Liver (tissue), 8 donors: ENCODE measurements at regions not wholly inside any gene's neighbourhood (a gene's known extent, or its start where the extent isn't known, plus 50 kb on each side); places are given as distances from the start of the nearest gene placed in this dataset.

Experiments used
- DNase-seq: peaks from one replicate; pipeline ENCODE4 v3.0.0-alpha.2; 2017; ENCODE audit warnings: low spot score
- H3K27ac ChIP-seq, 2 donors: one replicate each; pipeline ENCODE4 v1.7.0; 2013; ENCODE audit warnings: inconsistent platforms in 2 of 2, low read length in 2 of 2, control low read depth in 1 of 2, low read depth in 1 of 2, mild to moderate bottlenecking in 1 of 2
- H3K27me3 ChIP-seq, 4 donors: one replicate each; pipeline versions ENCODE4 v1.6.1 to v1.7.0; 2013; ENCODE audit warnings: low read length in 3 of 4, inconsistent platforms in 1 of 4, mild to moderate bottlenecking in 1 of 4, moderate library complexity in 1 of 4; ENCODE audit not compliant: control insufficient read depth in 4 of 4, insufficient read depth in 4 of 4
- H3K36me3 ChIP-seq, 4 donors: one replicate each; pipeline versions ENCODE4 v1.6.1 to v1.7.0; 2013; ENCODE audit warnings: low read length in 3 of 4, mild to moderate bottlenecking in 3 of 4, low read depth in 1 of 4, moderate library complexity in 1 of 4; ENCODE audit not compliant: control insufficient read depth in 4 of 4, insufficient read depth in 3 of 4
- H3K4me1 ChIP-seq, 4 donors: one replicate each; pipeline versions ENCODE4 v1.6.1 to v1.7.0; 2013; ENCODE audit warnings: low read length in 3 of 4, mild to moderate bottlenecking in 3 of 4, moderate library complexity in 1 of 4; ENCODE audit not compliant: control insufficient read depth in 4 of 4, insufficient read depth in 4 of 4
- H3K4me3 ChIP-seq, 3 donors: one replicate each; pipeline versions ENCODE4 v1.6.1 to v1.7.0; 2013; ENCODE audit warnings: low read length in 3 of 3, control low read depth in 1 of 3, low read depth in 1 of 3, mild to moderate bottlenecking in 1 of 3
- H3K9ac ChIP-seq, 2 donors: one replicate each; pipeline ENCODE4 v1.7.0; 2013; ENCODE audit warnings: low read length in 2 of 2, mild to moderate bottlenecking in 2 of 2, moderate library complexity in 2 of 2, control low read depth in 1 of 2, low read depth in 1 of 2
- H3K9me3 ChIP-seq, 4 donors: one replicate each; pipeline versions ENCODE4 v1.6.1 to v1.7.0; 2013; ENCODE audit warnings: low read length in 3 of 4; ENCODE audit not compliant: control insufficient read depth in 4 of 4
- EGR1 ChIP-seq, 2 donors: IDR thresholded peaks; 2 replicates each; pipeline ENCODE4 v1.6.1; 2016 to 2018; ENCODE audit warnings: antibody characterized with exemption in 2 of 2, low read depth in 2 of 2
- FOXA1 ChIP-seq: IDR thresholded peaks from 2 replicates; pipeline ENCODE4 v1.6.1; 2016; ENCODE audit warnings: antibody characterized with exemption
- FOXA2 ChIP-seq: IDR thresholded peaks from 2 replicates; pipeline ENCODE4 v1.6.1; 2016; ENCODE audit warnings: antibody characterized with exemption
- GABPA ChIP-seq, 2 donors: IDR thresholded peaks in 1 of 2; conservative IDR thresholded peaks in 1 of 2; 2 replicates each; pipeline ENCODE4 v1.6.1; 2016; ENCODE audit warnings: antibody characterized with exemption in 2 of 2, mild to moderate bottlenecking in 1 of 2, moderate library complexity in 1 of 2
- HNF4A ChIP-seq, 2 donors: conservative IDR thresholded peaks; 2 replicates each; pipeline ENCODE4 v1.6.1; 2016; ENCODE audit warnings: antibody characterized with exemption in 2 of 2, mild to moderate bottlenecking in 2 of 2
- HNF4G ChIP-seq: IDR thresholded peaks from 2 replicates; pipeline ENCODE4 v1.6.1; 2016; ENCODE audit warnings: antibody characterized with exemption
- JUND ChIP-seq, 2 donors: IDR thresholded peaks; 2 replicates each; pipeline ENCODE4 v1.6.1; 2016; ENCODE audit warnings: antibody characterized with exemption in 2 of 2
- NR2F2 ChIP-seq: IDR thresholded peaks from 2 replicates; pipeline ENCODE4 v1.6.1; 2016; ENCODE audit warnings: antibody characterized with exemption
- RAD21 ChIP-seq, 2 donors: IDR thresholded peaks; 2 replicates each; pipeline ENCODE4 v1.6.1; 2016; ENCODE audit warnings: antibody characterized with exemption in 2 of 2, mild to moderate bottlenecking in 2 of 2
- RXRA ChIP-seq, 2 donors: IDR thresholded peaks; 2 replicates each; pipeline ENCODE4 v1.6.1; 2017 to 2018; ENCODE audit warnings: antibody characterized with exemption in 2 of 2, mild to moderate bottlenecking in 1 of 2
- SP1 ChIP-seq: IDR thresholded peaks from 2 replicates; pipeline ENCODE4 v1.6.1; 2018; ENCODE audit warnings: antibody characterized with exemption, mild to moderate bottlenecking
- YY1 ChIP-seq: IDR thresholded peaks from 2 replicates; pipeline ENCODE4 v1.6.1; 2016; ENCODE audit warnings: antibody characterized with exemption, mild to moderate bottlenecking
- WGBS: extraction: QIAGEN DNeasy Blood & Tissue Kit; methylation state at CpG from one replicate; pipeline ENCODE4 v1.1.7; 2013; 5-methylcytosine and 5-hydroxymethylcytosine counted together
- TF ChIP-seq, protein P1 (sequence below): IDR thresholded peaks from 2 replicates; pipeline ENCODE4 v1.6.1; 2016; ENCODE audit warnings: antibody characterized with exemption
- TF ChIP-seq, protein P2 (sequence below): fragments of 150-350 bp; IDR thresholded peaks from 2 replicates; pipeline ENCODE4 v1.5.1; 2017; ENCODE audit warnings: improper control_type of control experiment, low read depth, low read length; ENCODE audit not compliant: missing input control
- TF ChIP-seq, protein P3 (sequence below): IDR thresholded peaks from 2 replicates; pipeline ENCODE4 v1.6.1; 2016; ENCODE audit warnings: antibody characterized with exemption
- TF ChIP-seq, protein P4 (sequence below): IDR thresholded peaks from 2 replicates; pipeline ENCODE4 v1.6.1; 2016; ENCODE audit warnings: antibody characterized with exemption, mild to moderate bottlenecking
- TF ChIP-seq, protein P5 (sequence below): IDR thresholded peaks from 2 replicates; pipeline ENCODE4 v1.6.1; 2016; ENCODE audit warnings: antibody characterized with exemption
- donor health status: healthy.
- donor health status: healthy.
- donor health status: healthy.
- donor health status: healthy.
- donor health status: healthy.

DNA sequence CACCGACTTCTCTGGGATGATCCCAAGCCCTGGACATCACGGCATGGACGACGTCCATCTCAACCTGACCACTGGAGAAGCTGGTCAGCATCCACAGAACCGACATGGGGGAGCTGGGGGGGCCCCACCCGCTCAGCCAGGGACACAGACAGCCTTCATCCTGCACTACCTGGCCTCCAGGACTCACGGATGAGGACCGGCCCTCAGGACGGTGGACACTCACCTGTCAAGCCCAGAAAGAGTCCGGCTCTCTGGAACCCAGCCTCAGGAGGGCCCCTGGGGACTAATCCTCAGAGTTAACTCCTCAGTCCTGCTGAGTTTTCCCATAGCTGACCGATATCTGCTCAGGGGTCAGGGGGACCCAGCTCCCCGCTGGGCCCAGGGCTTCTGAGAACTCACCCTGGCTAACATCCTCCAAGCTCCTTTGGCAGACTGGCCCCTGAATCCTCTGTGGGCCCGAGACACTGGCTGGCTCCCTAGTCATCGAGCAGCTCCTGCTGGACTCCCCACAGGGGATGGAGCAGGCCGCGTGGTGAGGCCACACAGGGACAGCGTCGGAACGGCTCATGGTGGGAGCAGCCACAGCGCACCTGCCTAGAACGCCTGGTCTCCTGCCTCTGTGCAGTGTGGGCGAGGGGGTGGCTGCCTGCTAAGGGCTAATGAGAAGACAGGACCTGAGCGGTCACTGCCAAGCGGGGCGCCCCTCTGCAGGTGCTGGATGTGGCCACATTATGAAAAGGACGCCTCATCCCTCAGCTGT lies 649.2 kb downstream of the BRD1 start:
- 85% methylated on average over 26 of the region's 26 CpGs for whole genome bisulfite sequencing

DNA sequence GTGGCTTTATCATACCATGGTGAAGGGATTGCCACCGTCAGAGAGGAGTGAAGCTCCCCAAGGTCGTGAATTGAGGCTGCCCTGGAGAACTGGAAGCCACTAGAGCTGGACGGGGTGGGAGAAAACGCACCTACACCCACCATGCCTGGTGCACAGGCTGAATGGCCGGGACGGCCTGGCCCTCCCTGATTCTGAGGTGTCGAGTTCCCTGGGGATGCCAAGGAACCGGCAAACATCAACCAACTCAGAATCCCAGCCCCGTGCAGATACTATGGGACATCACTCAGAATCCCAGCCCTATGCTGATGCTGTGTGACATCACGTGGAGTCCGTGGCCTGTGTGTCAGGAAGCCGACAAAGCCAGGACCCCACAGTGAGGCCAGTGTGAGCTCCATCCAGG lies 650.0 kb downstream of the BRD1 start:
- Histone ChIP-seq H3K9me3 (no peaks in the 10 kb centered on the region), H3K4me3 (no peak overlapping the region), H3K9ac (no peak overlapping the region), H3K36me3 (no peaks in the 10 kb centered on the region), H3K27me3 (no peaks in the 10 kb centered on the region), H3K4me1 (peaks cover 14 to 38% (median 27%) of the 10 kb centered on the region in 4 donors), H3K27ac (no peak overlapping the region)
- WGBS = 89% methylated on average over 12 of the region's 12 CpGs
- no peak for DNase-seq
- TF ChIP-seq FOXA2 (no peak), NR2F2 (no peak), FOXA1 (no peak), HNF4A (conservative IDR thresholded peaks at IDR 0.05) (no peak), JUND (IDR thresholded peaks at IDR 0.05) (no peak), RAD21 (IDR thresholded peaks at IDR 0.05) (no peak), YY1 (no peak), HNF4G (no peak), GABPA (IDR thresholded peaks at IDR 0.05 in 1 of 2, conservative IDR thresholded peaks at IDR 0.05 in 1 of 2) (no peak), EGR1 (IDR thresholded peaks at IDR 0.05; ENCODE audit: low read depth in 2 of 2) (no peak), SP1 (no peak)
- TF ChIP-seq, protein P1, sequence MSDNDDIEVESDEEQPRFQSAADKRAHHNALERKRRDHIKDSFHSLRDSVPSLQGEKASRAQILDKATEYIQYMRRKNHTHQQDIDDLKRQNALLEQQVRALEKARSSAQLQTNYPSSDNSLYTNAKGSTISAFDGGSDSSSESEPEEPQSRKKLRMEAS = no peak
- TF ChIP-seq, protein P2, sequence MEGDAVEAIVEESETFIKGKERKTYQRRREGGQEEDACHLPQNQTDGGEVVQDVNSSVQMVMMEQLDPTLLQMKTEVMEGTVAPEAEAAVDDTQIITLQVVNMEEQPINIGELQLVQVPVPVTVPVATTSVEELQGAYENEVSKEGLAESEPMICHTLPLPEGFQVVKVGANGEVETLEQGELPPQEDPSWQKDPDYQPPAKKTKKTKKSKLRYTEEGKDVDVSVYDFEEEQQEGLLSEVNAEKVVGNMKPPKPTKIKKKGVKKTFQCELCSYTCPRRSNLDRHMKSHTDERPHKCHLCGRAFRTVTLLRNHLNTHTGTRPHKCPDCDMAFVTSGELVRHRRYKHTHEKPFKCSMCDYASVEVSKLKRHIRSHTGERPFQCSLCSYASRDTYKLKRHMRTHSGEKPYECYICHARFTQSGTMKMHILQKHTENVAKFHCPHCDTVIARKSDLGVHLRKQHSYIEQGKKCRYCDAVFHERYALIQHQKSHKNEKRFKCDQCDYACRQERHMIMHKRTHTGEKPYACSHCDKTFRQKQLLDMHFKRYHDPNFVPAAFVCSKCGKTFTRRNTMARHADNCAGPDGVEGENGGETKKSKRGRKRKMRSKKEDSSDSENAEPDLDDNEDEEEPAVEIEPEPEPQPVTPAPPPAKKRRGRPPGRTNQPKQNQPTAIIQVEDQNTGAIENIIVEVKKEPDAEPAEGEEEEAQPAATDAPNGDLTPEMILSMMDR = no peak
- TF ChIP-seq, protein P3, sequence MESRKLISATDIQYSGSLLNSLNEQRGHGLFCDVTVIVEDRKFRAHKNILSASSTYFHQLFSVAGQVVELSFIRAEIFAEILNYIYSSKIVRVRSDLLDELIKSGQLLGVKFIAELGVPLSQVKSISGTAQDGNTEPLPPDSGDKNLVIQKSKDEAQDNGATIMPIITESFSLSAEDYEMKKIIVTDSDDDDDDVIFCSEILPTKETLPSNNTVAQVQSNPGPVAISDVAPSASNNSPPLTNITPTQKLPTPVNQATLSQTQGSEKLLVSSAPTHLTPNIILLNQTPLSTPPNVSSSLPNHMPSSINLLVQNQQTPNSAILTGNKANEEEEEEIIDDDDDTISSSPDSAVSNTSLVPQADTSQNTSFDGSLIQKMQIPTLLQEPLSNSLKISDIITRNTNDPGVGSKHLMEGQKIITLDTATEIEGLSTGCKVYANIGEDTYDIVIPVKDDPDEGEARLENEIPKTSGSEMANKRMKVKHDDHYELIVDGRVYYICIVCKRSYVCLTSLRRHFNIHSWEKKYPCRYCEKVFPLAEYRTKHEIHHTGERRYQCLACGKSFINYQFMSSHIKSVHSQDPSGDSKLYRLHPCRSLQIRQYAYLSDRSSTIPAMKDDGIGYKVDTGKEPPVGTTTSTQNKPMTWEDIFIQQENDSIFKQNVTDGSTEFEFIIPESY = no peak
- TF ChIP-seq, protein P4, sequence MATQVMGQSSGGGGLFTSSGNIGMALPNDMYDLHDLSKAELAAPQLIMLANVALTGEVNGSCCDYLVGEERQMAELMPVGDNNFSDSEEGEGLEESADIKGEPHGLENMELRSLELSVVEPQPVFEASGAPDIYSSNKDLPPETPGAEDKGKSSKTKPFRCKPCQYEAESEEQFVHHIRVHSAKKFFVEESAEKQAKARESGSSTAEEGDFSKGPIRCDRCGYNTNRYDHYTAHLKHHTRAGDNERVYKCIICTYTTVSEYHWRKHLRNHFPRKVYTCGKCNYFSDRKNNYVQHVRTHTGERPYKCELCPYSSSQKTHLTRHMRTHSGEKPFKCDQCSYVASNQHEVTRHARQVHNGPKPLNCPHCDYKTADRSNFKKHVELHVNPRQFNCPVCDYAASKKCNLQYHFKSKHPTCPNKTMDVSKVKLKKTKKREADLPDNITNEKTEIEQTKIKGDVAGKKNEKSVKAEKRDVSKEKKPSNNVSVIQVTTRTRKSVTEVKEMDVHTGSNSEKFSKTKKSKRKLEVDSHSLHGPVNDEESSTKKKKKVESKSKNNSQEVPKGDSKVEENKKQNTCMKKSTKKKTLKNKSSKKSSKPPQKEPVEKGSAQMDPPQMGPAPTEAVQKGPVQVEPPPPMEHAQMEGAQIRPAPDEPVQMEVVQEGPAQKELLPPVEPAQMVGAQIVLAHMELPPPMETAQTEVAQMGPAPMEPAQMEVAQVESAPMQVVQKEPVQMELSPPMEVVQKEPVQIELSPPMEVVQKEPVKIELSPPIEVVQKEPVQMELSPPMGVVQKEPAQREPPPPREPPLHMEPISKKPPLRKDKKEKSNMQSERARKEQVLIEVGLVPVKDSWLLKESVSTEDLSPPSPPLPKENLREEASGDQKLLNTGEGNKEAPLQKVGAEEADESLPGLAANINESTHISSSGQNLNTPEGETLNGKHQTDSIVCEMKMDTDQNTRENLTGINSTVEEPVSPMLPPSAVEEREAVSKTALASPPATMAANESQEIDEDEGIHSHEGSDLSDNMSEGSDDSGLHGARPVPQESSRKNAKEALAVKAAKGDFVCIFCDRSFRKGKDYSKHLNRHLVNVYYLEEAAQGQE = no peak
- TF ChIP-seq, protein P5, sequence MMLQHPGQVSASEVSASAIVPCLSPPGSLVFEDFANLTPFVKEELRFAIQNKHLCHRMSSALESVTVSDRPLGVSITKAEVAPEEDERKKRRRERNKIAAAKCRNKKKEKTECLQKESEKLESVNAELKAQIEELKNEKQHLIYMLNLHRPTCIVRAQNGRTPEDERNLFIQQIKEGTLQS = no peak

More for the DNA sequence above, 649.2 kb downstream of the BRD1 start:
- TF ChIP-seq EGR1 (IDR thresholded peaks at IDR 0.05; ENCODE audit: low read depth in 2 of 2) (no peak), YY1 (no peak), FOXA2 (no peak), NR2F2 (no peak), GABPA (IDR thresholded peaks at IDR 0.05 in 1 of 2, conservative IDR thresholded peaks at IDR 0.05 in 1 of 2) (no peak), HNF4G (no peak), JUND (IDR thresholded peaks at IDR 0.05) (no peak), RAD21 (IDR thresholded peaks at IDR 0.05) (no peak), HNF4A (conservative IDR thresholded peaks at IDR 0.05) (no peak), SP1 (no peak), RXRA (IDR thresholded peaks at IDR 0.05) (no peak)
- TF ChIP-seq, protein P2 = no peak
- TF ChIP-seq, protein P5 = no peak
- TF ChIP-seq, protein P1 = no peak
- Histone ChIP-seq H3K36me3 (no peaks in the 10 kb centered on the region), H3K4me1 (peaks cover 14 to 38% (median 27%) of the 10 kb centered on the region in 4 donors), H3K27me3 (no peaks in the 10 kb centered on the region), H3K4me3 (no peak overlapping the region), H3K27ac (no peak overlapping the region), H3K9me3 (no peaks in the 10 kb centered on the region), H3K9ac (no peak overlapping the region)
- DNase-seq = no peak
